Hepatocyte (in vitro differentiated cells): ENCODE measurements at regions not wholly inside any gene's neighbourhood (a gene's known extent, or its start where the extent isn't known, plus 50 kb on each side); places are given as distances from the start of the nearest gene placed in this dataset.
"Not testable (repeated sequence)": the region's sequence is repeated elsewhere in the genome, so short reads cannot be mapped to it uniquely, and the experiment has no call there.

Experiments used
- EZH2 ChIP-seq: fragments of 200-600 bp; sonication (generic); IDR thresholded peaks from 2 replicates; pipeline ENCODE4 v1.6.1; 2016; ENCODE audit warnings: antibody characterized with exemption, mild to moderate bottlenecking, borderline replicate concordance
- EZH2phosphoT487 ChIP-seq: fragments of 200-600 bp; sonication (generic); IDR thresholded peaks from one replicate; pipeline ENCODE4 v1.6.1; 2018; ENCODE audit warnings: antibody characterized with exemption, mild to moderate bottlenecking, low read depth, moderate library complexity; ENCODE audit not compliant: unreplicated experiment, severe bottlenecking
- TF ChIP-seq, protein P1 (sequence below): fragments of 200-600 bp; sonication (generic); IDR thresholded peaks from 2 replicates; pipeline ENCODE4 v1.5.1; 2016; ENCODE audit warnings: antibody characterized with exemption, mild to moderate bottlenecking; ENCODE audit not compliant: poor library complexity

DNA sequence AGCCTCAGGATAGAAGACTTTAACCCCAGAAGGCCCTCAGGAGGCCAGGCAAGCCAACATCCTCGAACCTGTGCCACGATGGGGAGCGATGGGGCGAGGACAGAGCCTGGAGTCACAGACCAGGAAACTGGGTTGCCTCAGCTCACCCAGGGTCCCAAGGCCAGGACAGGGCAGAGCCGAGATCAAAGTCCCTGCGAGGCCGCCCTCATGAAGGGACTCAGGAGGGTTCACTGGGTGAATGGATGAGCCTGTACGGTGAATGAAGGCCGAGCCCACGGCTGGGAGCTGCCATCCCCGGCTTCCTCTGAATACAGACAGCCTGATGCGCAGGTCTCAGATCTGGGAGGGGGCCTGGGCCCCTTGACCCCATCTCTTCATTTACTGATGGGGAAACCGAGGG lies 170.1 kb upstream of the FOXD4L5 start:
- TF ChIP-seq, protein P1, sequence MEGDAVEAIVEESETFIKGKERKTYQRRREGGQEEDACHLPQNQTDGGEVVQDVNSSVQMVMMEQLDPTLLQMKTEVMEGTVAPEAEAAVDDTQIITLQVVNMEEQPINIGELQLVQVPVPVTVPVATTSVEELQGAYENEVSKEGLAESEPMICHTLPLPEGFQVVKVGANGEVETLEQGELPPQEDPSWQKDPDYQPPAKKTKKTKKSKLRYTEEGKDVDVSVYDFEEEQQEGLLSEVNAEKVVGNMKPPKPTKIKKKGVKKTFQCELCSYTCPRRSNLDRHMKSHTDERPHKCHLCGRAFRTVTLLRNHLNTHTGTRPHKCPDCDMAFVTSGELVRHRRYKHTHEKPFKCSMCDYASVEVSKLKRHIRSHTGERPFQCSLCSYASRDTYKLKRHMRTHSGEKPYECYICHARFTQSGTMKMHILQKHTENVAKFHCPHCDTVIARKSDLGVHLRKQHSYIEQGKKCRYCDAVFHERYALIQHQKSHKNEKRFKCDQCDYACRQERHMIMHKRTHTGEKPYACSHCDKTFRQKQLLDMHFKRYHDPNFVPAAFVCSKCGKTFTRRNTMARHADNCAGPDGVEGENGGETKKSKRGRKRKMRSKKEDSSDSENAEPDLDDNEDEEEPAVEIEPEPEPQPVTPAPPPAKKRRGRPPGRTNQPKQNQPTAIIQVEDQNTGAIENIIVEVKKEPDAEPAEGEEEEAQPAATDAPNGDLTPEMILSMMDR: not testable (repeated sequence)
- not testable (repeated sequence) for TF ChIP-seq EZH2, EZH2phosphoT487
